A673 (cell line): ENCODE measurements at regions not wholly inside any gene's neighbourhood (a gene's known extent, or its start where the extent isn't known, plus 50 kb on each side); places are given as distances from the start of the nearest gene placed in this dataset.

ENCODE experiments used
- CTCF ChIP-seq: fragments of 300-800, 200-600 bp; sonication (generic); conservative IDR thresholded peaks from 2 replicates; pipeline ENCODE4 v1.5.1; 2017; ENCODE audit warnings: low read depth, mild to moderate bottlenecking, antibody characterized with exemption, low read length, moderate library complexity, mixed read lengths
- EZH2 ChIP-seq: fragments of 200-600 bp; sonication (generic); IDR thresholded peaks from 2 replicates; pipeline ENCODE4 v1.6.1; 2017; ENCODE audit warnings: borderline replicate concordance, low read depth, mild to moderate bottlenecking, mixed read lengths, antibody characterized with exemption, low read length; ENCODE audit not compliant: poor library complexity, severe bottlenecking

- TF ChIP-seq CTCF (no peak), EZH2 (no peak)
Observed at GRCh38 chr1:4170548-4171340, 270.7 kb upstream of the C1orf174 start.
